GM23338 (cell line): ENCODE measurements at regions not wholly inside any gene's neighbourhood (a gene's known extent, or its start where the extent isn't known, plus 50 kb on each side); places are given as distances from the start of the nearest gene placed in this dataset.

Experiments used
- ATAC-seq: fragments of 200-7000 bp; cut with Tn5 transposase; 3 replicates; pipeline ENCODE4 v1.9.1; 2020
- DNase-seq: peaks from one replicate; pipeline ENCODE4 v3.0.0-alpha.2; 2015; ENCODE audit warnings: low spot score
- H2AFZ ChIP-seq: fragments of 200-600 bp; sonication (generic); 2 replicates; pipeline ENCODE4 v1.8.0; 2016; ENCODE audit warnings: antibody characterized with exemption, mild to moderate bottlenecking, moderate library complexity
- H3F3A ChIP-seq: fragments of 200-600 bp; sonication (generic); replicated peaks from 2 replicates; pipeline ENCODE4 v1.8.0; 2017; ENCODE audit warnings: antibody characterized with exemption, mixed run types, low read depth
- H3K27ac ChIP-seq: fragments of 200-600 bp; sonication (generic); 2 replicates; pipeline ENCODE4 v1.6.1; 2016; ENCODE audit warnings: low read depth
- H3K27me3 ChIP-seq: fragments of 200-600 bp; sonication (generic); 2 replicates; pipeline ENCODE4 v1.8.0; 2016; ENCODE audit warnings: mild to moderate bottlenecking, mixed run types, moderate library complexity; ENCODE audit not compliant: insufficient read depth
- H3K36me3 ChIP-seq: fragments of 200-600 bp; sonication (generic); 2 replicates; pipeline ENCODE4 v1.8.0; 2016; ENCODE audit warnings: mild to moderate bottlenecking; ENCODE audit not compliant: insufficient read depth
- H3K4me1 ChIP-seq: fragments of 200-600 bp; sonication (generic); 2 replicates; pipeline ENCODE4 v1.8.0; 2016; ENCODE audit warnings: mild to moderate bottlenecking, moderate library complexity; ENCODE audit not compliant: insufficient read depth
- H3K4me2 ChIP-seq: fragments of 200-600 bp; sonication (generic); 2 replicates; pipeline ENCODE4 v1.7.1; 2017; ENCODE audit warnings: mixed run types
- H3K4me3 ChIP-seq: fragments of 200-600 bp; sonication (generic); 2 replicates; pipeline ENCODE4 v1.6.1; 2016; ENCODE audit warnings: mixed run types
- H3K79me2 ChIP-seq: fragments of 200-600 bp; sonication (generic); replicated peaks from 2 replicates; pipeline ENCODE4 v1.8.0; 2017; ENCODE audit warnings: mild to moderate bottlenecking; ENCODE audit not compliant: insufficient read depth
- H3K9me2 ChIP-seq: fragments of 200-600 bp; sonication (generic); 2 replicates; pipeline ENCODE4 v1.8.0; 2017; ENCODE audit not compliant: insufficient read depth
- H4K20me1 ChIP-seq: fragments of 200-600 bp; sonication (generic); replicated peaks from 2 replicates; pipeline ENCODE4 v1.8.0; 2017; ENCODE audit warnings: mild to moderate bottlenecking; ENCODE audit not compliant: insufficient read depth
- H3K27ac Mint-ChIP-seq: 2 replicates; pipeline ENCODE4 v1.8.0; 2020; ENCODE audit warnings: inconsistent platforms, mild to moderate bottlenecking, moderate library complexity, mixed read lengths
- H3K27me3 Mint-ChIP-seq: 3 replicates; pipeline ENCODE4 v1.8.0; 2022; ENCODE audit warnings: low read depth, mild to moderate bottlenecking, moderate library complexity, mixed read lengths, inconsistent platforms; ENCODE audit not compliant: insufficient read depth, poor library complexity
- H3K36me3 Mint-ChIP-seq: 3 replicates; pipeline ENCODE4 v1.8.0; 2021; ENCODE audit warnings: low read depth, mild to moderate bottlenecking, inconsistent platforms, moderate library complexity, mixed read lengths
- H3K4me1 Mint-ChIP-seq: 3 replicates; pipeline ENCODE4 v1.8.0; 2020; ENCODE audit warnings: mild to moderate bottlenecking, inconsistent platforms, mixed read lengths
- H3K4me3 Mint-ChIP-seq: 3 replicates; pipeline ENCODE4 v1.8.0; 2021; ENCODE audit warnings: moderate library complexity, mild to moderate bottlenecking, inconsistent platforms, mixed read lengths
- H3K9me3 Mint-ChIP-seq: 3 replicates; pipeline ENCODE4 v1.8.0; 2020; ENCODE audit warnings: moderate library complexity, mild to moderate bottlenecking, inconsistent platforms, mixed read lengths
- CREB1 ChIP-seq: fragments of 250-450 bp; sonication (Bioruptor Pico); IDR thresholded peaks from 2 replicates; pipeline ENCODE4 v1.5.0; 2020; ENCODE audit warnings: low read depth, mild to moderate bottlenecking, moderate library complexity
- EZH2 ChIP-seq: fragments of 200-600 bp; sonication (generic); IDR thresholded peaks from one replicate; pipeline ENCODE4 v1.8.0; 2017; ENCODE audit warnings: antibody characterized with exemption, mild to moderate bottlenecking, low read depth; ENCODE audit not compliant: unreplicated experiment
- JUNB ChIP-seq: IDR thresholded peaks from one replicate; pipeline ENCODE4 v1.6.1; 2016; ENCODE audit warnings: antibody characterized with exemption; ENCODE audit not compliant: unreplicated experiment
- NANOG ChIP-seq: IDR thresholded peaks from 2 replicates; pipeline ENCODE4 v1.6.1; 2016; ENCODE audit warnings: antibody characterized with exemption, borderline replicate concordance
- POLR2AphosphoS5 ChIP-seq: IDR thresholded peaks from 2 replicates; pipeline ENCODE4 v1.6.1; 2016; ENCODE audit warnings: antibody characterized with exemption, low read depth
- STAT1 ChIP-seq: IDR thresholded peaks from one replicate; pipeline ENCODE4 v1.6.1; 2016; ENCODE audit warnings: antibody characterized with exemption; ENCODE audit not compliant: unreplicated experiment
- ZNF114 ChIP-seq: fragments of 250-450 bp; sonication (Bioruptor Pico); IDR thresholded peaks from 2 replicates; pipeline ENCODE4 v1.5.0; 2020; ENCODE audit warnings: mild to moderate bottlenecking, moderate library complexity
- ZNF331 ChIP-seq: fragments of 250-450 bp; sonication (Bioruptor Pico); IDR thresholded peaks from 2 replicates; pipeline ENCODE4 v1.5.0; 2020; ENCODE audit warnings: low read depth, mild to moderate bottlenecking, moderate library complexity
- TF ChIP-seq, protein P1 (sequence below): fragments of 250-450 bp; sonication (Bioruptor Pico); IDR thresholded peaks from 2 replicates; pipeline ENCODE4 v1.5.0; 2020; ENCODE audit warnings: mild to moderate bottlenecking, moderate library complexity
- TF ChIP-seq, protein P2 (sequence below): IDR thresholded peaks from one replicate; pipeline ENCODE4 v1.6.1; 2018; ENCODE audit warnings: antibody characterized with exemption; ENCODE audit not compliant: unreplicated experiment
- TF ChIP-seq, protein P3 (sequence below), 2 experiments: fragments of 200-600 bp in 1 of 2; sonication (generic) in 1 of 2; conservative IDR thresholded peaks; 2 replicates each; pipeline versions ENCODE4 v1.5.1 to v1.6.1; 2016 to 2017; ENCODE audit warnings: antibody characterized with exemption in 2 of 2, low read depth in 2 of 2, mild to moderate bottlenecking in 2 of 2, moderate library complexity in 1 of 2

DNA sequence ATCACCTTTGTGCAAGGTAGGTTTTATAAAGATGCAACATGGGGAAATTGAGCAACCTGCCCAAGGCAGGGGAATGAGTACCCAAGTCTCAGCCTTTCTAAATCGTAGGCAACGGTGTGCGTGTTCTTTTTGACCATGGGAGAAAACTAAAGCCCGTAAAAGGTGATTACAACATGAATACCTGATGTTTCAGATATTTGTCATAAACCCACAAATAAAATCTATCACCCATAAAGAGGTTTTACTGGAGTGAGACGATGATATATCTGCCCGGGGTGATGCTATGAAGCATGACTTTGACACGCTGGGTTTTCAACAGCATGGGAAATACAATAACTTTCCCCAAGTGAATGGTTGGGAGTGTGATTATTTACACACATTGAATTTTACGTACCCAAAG is 406.3 kb upstream of the KLF6 start:
- no peak for DNase-seq
- H2AFZ ChIP-seq, result no peak overlapping the region
- no peaks in the 10 kb centered on the region for H3K36me3 ChIP-seq
- H3K4me2 ChIP-seq, result no peak overlapping the region
- H3K4me3 ChIP-seq, result no peak overlapping the region
- no peaks in the 10 kb centered on the region; the same call in 2 of the 3 replicates for H3K4me1 Mint-ChIP-seq
- H3K4me1 ChIP-seq, result no peaks in the 10 kb centered on the region
- no peaks in the 10 kb centered on the region for H4K20me1 ChIP-seq
- no peak for ATAC-seq
- peaks cover 5% of the 10 kb centered on the region for H3K27me3 Mint-ChIP-seq
- H3K9me3 Mint-ChIP-seq, result no peaks in the 10 kb centered on the region
- no peak for TF ChIP-seq JUNB
- TF ChIP-seq, protein P1, sequence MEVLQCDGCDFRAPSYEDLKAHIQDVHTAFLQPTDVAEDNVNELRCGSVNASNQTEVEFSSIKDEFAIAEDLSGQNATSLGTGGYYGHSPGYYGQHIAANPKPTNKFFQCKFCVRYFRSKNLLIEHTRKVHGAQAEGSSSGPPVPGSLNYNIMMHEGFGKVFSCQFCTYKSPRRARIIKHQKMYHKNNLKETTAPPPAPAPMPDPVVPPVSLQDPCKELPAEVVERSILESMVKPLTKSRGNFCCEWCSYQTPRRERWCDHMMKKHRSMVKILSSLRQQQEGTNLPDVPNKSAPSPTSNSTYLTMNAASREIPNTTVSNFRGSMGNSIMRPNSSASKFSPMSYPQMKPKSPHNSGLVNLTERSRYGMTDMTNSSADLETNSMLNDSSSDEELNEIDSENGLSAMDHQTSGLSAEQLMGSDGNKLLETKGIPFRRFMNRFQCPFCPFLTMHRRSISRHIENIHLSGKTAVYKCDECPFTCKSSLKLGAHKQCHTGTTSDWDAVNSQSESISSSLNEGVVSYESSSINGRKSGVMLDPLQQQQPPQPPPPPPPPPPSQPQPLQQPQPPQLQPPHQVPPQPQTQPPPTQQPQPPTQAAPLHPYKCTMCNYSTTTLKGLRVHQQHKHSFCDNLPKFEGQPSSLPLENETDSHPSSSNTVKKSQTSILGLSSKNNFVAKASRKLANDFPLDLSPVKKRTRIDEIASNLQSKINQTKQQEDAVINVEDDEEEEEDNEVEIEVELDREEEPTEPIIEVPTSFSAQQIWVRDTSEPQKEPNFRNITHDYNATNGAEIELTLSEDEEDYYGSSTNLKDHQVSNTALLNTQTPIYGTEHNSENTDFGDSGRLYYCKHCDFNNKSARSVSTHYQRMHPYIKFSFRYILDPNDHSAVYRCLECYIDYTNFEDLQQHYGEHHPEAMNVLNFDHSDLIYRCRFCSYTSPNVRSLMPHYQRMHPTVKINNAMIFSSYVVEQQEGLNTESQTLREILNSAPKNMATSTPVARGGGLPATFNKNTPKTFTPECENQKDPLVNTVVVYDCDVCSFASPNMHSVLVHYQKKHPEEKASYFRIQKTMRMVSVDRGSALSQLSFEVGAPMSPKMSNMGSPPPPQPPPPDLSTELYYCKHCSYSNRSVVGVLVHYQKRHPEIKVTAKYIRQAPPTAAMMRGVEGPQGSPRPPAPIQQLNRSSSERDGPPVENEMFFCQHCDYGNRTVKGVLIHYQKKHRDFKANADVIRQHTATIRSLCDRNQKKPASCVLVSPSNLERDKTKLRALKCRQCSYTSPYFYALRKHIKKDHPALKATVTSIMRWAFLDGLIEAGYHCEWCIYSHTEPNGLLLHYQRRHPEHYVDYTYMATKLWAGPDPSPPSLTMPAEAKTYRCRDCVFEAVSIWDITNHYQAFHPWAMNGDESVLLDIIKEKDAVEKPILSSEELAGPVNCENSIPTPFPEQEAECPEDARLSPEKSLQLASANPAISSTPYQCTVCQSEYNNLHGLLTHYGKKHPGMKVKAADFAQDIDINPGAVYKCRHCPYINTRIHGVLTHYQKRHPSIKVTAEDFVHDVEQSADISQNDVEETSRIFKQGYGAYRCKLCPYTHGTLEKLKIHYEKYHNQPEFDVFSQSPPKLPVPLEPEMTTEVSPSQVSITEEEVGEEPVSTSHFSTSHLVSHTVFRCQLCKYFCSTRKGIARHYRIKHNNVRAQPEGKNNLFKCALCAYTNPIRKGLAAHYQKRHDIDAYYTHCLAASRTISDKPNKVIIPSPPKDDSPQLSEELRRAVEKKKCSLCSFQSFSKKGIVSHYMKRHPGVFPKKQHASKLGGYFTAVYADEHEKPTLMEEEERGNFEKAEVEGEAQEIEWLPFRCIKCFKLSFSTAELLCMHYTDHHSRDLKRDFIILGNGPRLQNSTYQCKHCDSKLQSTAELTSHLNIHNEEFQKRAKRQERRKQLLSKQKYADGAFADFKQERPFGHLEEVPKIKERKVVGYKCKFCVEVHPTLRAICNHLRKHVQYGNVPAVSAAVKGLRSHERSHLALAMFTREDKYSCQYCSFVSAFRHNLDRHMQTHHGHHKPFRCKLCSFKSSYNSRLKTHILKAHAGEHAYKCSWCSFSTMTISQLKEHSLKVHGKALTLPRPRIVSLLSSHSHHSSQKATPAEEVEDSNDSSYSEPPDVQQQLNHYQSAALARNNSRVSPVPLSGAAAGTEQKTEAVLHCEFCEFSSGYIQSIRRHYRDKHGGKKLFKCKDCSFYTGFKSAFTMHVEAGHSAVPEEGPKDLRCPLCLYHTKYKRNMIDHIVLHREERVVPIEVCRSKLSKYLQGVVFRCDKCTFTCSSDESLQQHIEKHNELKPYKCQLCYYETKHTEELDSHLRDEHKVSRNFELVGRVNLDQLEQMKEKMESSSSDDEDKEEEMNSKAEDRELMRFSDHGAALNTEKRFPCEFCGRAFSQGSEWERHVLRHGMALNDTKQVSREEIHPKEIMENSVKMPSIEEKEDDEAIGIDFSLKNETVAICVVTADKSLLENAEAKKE (CRISPR knock-in tag), result no peak
- no peak for TF ChIP-seq POLR2AphosphoS5
- TF ChIP-seq, protein P2, sequence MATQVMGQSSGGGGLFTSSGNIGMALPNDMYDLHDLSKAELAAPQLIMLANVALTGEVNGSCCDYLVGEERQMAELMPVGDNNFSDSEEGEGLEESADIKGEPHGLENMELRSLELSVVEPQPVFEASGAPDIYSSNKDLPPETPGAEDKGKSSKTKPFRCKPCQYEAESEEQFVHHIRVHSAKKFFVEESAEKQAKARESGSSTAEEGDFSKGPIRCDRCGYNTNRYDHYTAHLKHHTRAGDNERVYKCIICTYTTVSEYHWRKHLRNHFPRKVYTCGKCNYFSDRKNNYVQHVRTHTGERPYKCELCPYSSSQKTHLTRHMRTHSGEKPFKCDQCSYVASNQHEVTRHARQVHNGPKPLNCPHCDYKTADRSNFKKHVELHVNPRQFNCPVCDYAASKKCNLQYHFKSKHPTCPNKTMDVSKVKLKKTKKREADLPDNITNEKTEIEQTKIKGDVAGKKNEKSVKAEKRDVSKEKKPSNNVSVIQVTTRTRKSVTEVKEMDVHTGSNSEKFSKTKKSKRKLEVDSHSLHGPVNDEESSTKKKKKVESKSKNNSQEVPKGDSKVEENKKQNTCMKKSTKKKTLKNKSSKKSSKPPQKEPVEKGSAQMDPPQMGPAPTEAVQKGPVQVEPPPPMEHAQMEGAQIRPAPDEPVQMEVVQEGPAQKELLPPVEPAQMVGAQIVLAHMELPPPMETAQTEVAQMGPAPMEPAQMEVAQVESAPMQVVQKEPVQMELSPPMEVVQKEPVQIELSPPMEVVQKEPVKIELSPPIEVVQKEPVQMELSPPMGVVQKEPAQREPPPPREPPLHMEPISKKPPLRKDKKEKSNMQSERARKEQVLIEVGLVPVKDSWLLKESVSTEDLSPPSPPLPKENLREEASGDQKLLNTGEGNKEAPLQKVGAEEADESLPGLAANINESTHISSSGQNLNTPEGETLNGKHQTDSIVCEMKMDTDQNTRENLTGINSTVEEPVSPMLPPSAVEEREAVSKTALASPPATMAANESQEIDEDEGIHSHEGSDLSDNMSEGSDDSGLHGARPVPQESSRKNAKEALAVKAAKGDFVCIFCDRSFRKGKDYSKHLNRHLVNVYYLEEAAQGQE, result no peak
- TF ChIP-seq ZNF114, result no peak
- TF ChIP-seq CREB1 (CRISPR knock-in tag), result no peak
- no peak for TF ChIP-seq STAT1
- no peak for TF ChIP-seq ZNF331 (CRISPR knock-in tag)
- TF ChIP-seq, protein P3, sequence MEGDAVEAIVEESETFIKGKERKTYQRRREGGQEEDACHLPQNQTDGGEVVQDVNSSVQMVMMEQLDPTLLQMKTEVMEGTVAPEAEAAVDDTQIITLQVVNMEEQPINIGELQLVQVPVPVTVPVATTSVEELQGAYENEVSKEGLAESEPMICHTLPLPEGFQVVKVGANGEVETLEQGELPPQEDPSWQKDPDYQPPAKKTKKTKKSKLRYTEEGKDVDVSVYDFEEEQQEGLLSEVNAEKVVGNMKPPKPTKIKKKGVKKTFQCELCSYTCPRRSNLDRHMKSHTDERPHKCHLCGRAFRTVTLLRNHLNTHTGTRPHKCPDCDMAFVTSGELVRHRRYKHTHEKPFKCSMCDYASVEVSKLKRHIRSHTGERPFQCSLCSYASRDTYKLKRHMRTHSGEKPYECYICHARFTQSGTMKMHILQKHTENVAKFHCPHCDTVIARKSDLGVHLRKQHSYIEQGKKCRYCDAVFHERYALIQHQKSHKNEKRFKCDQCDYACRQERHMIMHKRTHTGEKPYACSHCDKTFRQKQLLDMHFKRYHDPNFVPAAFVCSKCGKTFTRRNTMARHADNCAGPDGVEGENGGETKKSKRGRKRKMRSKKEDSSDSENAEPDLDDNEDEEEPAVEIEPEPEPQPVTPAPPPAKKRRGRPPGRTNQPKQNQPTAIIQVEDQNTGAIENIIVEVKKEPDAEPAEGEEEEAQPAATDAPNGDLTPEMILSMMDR (conservative IDR thresholded peaks at IDR 0.05; ENCODE audit: low read depth in 2 of 2), result no peak
- TF ChIP-seq EZH2, result no peak
- TF ChIP-seq NANOG, result no peak
- H3K27ac Mint-ChIP-seq, result no peak overlapping the region
- H3K79me2 ChIP-seq, result no peaks in the 10 kb centered on the region
- H3K27me3 ChIP-seq, result no peaks in the 10 kb centered on the region
- H3F3A ChIP-seq, result no peaks in the 10 kb centered on the region
- no peaks in the 10 kb centered on the region for H3K36me3 Mint-ChIP-seq
- H3K9me2 ChIP-seq, result no peaks in the 10 kb centered on the region
- H3K4me3 Mint-ChIP-seq, result no peak overlapping the region
- no peak overlapping the region for H3K27ac ChIP-seq
